GM12872 (cell line): ENCODE measurements at regions not wholly inside any gene's neighbourhood (a gene's known extent, or its start where the extent isn't known, plus 50 kb on each side); places are given as distances from the start of the nearest gene placed in this dataset.
A peak's percentile ranks its signal among the peaks of the same experiment; 100 is the strongest.

ENCODE experiments used
- CTCF ChIP-seq: IDR thresholded peaks from 3 replicates; pipeline ENCODE4 v1.5.1; 2011; ENCODE audit warnings: low read depth, mild to moderate bottlenecking, low read length, moderate library complexity; ENCODE audit not compliant: insufficient read depth

- no peak for TF ChIP-seq CTCF
Measured at GRCh38 chr6:159565181-159565710, 127.8 kb downstream of the SOD2 start.

- TF ChIP-seq CTCF = no peak
Measured at GRCh38 chr6:159564456-159564855, 128.6 kb downstream of the SOD2 start.

DNA sequence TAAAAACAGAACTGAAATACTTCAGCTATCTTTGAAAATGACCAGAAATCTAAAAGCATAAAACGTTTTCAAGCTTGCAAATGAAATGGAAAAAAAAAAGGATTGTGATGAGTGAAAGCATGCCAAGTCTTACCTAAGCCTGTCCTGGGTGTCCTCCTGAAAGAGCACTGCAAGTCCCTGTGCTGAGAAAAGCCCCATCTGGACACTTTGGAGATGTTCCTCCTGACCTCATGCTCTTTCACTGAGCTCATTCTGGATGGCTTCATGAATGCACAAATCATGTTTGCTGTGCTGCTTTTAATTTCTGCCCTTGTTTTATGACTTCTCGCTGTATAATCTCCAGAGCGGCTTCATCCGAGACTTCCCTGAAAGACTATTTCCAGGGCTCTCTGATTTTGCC is 136.0 kb downstream of the SOD2 start:
- no peak for TF ChIP-seq CTCF

DNA sequence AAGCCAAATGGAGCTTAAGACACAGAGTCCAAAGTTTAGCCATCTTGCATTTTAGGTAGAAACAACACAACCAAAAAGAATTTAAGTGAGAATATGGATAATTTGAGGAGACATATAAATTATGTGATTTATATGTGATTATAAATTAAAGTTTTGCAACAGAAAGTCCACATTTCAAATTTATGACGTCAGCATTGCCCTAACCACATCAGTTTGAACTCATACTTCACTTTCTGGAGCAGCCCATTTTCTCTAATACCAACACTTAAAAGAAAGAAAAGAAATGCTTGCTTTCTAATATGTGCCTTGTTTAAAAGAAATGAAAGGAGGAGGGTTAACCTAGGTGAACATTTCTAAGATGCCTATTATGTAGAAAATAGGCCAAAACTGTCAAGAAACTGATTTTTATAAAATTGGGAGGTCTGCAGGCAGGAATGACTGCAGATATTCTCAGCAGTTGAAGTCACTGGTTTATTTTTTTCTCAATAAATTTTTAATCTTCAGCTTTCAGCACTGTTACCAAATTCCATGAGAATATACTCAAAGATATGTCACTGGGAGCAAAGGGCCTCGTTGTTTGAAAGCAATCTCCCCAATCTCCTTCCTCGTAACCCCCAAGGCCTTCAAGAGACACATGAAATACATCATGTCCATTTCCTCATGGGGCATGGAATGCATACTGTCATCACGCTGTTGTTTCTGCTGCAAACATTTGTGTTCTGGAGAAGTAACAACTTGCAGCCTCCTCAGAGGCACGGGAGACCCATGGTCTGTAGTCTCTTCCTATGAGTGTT is 137.8 kb downstream of the SOD2 start:
- TF ChIP-seq CTCF = no peak

DNA sequence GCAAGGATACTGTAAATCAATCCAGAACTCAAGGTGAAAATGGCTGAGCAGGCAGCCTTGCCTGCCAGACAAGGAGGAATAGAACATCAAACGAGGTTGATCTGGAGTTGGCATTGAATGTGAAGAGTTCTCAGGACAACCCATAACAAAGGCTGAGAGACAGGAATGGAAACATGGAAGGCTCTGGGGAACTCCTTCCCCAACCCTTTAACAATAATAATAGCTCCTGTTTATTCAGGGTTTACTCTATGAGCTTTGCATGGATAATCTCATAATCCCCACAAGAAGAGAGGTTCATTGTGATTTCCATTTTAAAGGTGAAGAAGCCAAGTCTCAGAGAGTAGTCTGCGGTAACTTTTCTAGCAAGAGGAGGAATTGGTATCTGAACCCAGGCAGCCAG is 151.7 kb downstream of the SOD2 start:
- TF ChIP-seq CTCF = no peak

DNA sequence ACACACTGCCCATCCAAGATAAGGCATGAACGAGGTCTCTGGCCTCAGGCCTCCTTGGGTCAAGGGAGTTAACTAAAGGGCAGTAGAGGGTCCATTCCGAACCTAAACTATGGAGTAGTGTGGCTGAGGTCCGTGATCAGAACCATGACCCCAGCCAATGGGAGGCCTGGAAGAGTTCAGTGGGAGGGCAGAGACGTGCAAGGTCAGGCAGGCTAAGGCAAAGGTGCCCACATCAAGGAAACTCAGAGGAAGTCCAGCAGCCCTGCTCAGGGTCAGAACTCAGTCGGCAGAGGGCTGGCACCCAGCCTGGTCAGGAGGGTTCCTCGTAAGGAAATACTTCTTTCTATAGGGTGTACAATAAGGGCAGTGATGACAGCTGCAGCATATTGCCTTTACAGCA is 152.2 kb downstream of the SOD2 start:
- TF ChIP-seq CTCF = no peak

DNA sequence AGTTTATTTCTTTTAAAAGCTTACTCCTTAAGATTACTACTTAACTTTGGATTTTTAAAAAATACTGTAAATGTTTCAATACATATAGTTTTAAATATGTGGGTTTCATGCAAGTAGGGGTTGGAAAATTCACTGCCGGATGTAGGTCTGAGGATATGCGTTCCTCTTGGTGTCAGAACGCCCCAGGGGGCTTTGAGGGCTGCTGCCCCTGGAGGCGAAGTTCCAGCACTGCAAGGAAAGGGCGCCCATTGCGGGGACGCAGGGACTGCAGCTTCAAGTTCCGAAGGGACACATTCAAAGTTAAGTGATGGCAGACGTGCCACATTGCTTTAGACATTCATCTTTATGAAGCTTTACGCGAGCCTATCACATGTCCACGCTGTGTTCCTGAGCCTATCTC is 152.9 kb downstream of the SOD2 start:
- peak; percentile 62 for TF ChIP-seq CTCF
